Subcutaneous abdominal adipose tissue (tissue), 5 donors: ENCODE measurements at regions not wholly inside any gene's neighbourhood (a gene's known extent, or its start where the extent isn't known, plus 50 kb on each side); places are given as distances from the start of the nearest gene placed in this dataset.

Source experiments
- H3K27ac ChIP-seq: one replicate; pipeline ENCODE4 v1.7.0; 2013; ENCODE audit warnings: low read depth, mild to moderate bottlenecking, inconsistent platforms, low read length, moderate library complexity
- H3K27me3 ChIP-seq, 5 donors: one replicate each; pipeline ENCODE4 v1.7.0; 2013; ENCODE audit warnings: low read length in 5 of 5, inconsistent platforms in 1 of 5; ENCODE audit not compliant: control insufficient read depth in 5 of 5, insufficient read depth in 4 of 5
- H3K36me3 ChIP-seq, 5 donors: one replicate each; pipeline ENCODE4 v1.7.0; 2013; ENCODE audit warnings: low read length in 5 of 5; ENCODE audit not compliant: control insufficient read depth in 5 of 5, insufficient read depth in 5 of 5
- H3K4me1 ChIP-seq, 5 donors: one replicate each; pipeline ENCODE4 v1.7.0; 2013; ENCODE audit warnings: low read length in 5 of 5, mild to moderate bottlenecking in 3 of 5, moderate library complexity in 1 of 5; ENCODE audit not compliant: control insufficient read depth in 5 of 5, insufficient read depth in 5 of 5
- H3K4me3 ChIP-seq, 5 donors: one replicate each; pipeline ENCODE4 v1.7.0; 2013; ENCODE audit warnings: low read length in 5 of 5, low read depth in 1 of 5
- H3K9ac ChIP-seq, 5 donors: one replicate each; pipeline ENCODE4 v1.7.0; 2013; ENCODE audit warnings: low read length in 5 of 5, mild to moderate bottlenecking in 4 of 5, moderate library complexity in 3 of 5
- H3K9me3 ChIP-seq, 5 donors: one replicate each; pipeline ENCODE4 v1.7.0; 2013; ENCODE audit warnings: low read length in 5 of 5; ENCODE audit not compliant: control insufficient read depth in 5 of 5
- donor health status: healthy.
- donor health status: healthy.
- donor health status: healthy.
- donor health status: healthy.
- donor health status: healthy.

DNA sequence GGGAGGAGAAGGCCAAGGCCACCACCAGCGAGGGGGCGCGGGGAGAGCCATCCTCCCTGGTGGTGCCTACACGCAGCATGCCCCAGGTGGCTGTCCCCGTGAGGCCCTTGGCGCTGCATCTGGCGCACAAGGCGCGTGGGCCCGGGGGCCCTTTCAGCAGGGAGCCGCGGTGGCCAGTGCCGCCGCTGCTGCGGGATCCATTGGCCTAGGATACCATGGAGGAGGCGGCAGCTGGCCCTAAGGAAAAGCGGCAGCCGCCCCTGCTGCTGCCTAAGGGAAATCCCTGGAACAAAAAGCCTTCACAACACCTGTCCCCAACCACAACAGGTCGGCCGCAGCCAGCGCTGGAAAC is 1059.6 kb downstream of the TECRL start:
- peaks cover 0 to 18% (median 13%) of the 10 kb centered on the region in 5 donors for H3K9me3 ChIP-seq
- no peak overlapping the region for H3K9ac ChIP-seq
- H3K4me1 ChIP-seq, result no peaks in the 10 kb centered on the region

DNA sequence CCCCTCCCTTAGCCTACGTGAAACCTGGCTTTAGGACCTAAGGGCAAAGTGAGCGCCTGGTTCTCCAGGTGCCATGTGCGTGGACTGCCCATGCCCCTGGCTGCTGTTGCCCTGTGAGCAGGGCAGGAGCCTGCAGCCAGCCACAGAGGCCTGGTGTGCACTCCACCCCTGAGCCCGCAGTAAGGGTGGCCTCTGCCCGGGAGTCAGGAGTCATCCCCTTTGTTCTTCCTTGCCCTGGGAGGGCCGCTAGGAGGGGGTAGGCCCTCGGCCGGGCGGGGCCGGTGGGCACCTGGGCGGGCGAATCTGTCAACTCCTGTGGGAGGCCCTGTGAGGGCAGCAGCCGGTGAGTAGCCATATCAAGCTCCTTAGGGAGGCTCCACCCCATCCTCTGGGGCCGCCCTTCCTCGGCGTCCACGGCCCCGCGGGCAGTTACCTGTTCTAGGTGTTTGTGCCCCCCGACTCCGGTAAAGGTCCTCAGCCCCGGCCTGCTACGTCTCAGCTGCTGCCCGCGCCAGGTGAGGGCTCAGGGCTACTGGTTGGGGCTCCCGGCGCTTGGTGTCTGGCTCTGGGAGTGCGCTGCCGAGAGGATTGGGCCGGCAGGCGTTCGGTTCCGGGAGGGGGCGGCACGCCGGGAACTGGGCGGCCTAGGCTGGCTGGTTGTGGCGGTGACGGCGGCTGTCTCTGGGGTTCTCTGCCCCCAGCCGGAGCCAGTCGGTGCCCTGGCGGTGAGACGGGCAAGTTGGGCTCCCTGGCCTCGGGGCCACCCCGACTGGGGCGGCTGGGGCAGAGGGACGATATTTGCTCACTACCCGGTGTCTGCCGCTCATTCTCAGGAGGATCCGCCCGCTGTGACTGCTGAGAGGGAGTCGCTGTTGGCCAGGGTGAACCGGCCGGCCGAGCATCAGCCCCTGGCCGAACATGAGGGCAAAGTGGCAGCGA is 1060.2 kb downstream of the TECRL start:
- Histone ChIP-seq H3K9me3 (peaks cover 0 to 18% (median 13%) of the 10 kb centered on the region in 5 donors), H3K4me3 (no peak overlapping the region)

More for the DNA sequence above, 1059.6 kb downstream of the TECRL start:
- Histone ChIP-seq H3K27me3 (no peaks in the 10 kb centered on the region), H3K4me3 (no peak overlapping the region), H3K27ac (no peak overlapping the region), H3K36me3 (no peaks in the 10 kb centered on the region)

DNA sequence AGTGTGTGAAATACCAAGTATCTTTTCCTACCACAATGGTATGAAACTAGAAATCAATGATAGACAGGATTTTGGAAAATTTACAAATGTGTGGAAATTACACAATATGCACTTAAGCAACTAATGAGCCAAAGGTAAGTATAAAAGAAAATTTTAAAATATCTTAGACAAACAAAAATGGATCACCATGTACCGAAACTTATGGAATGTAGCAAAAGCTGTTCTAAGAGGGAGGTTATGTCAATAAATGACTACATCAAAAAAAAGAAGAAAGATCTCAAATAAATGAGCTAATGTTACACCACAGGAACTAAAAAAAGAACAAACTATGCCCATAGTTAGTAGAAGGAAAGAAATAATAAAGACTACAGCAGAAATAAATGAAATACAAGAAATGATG is 1084.1 kb downstream of the TECRL start:
- no peak overlapping the region for H3K27ac ChIP-seq
- no peaks in the 10 kb centered on the region for H3K27me3 ChIP-seq
- H3K4me3 ChIP-seq, result no peak overlapping the region

More for the DNA sequence above, 1060.2 kb downstream of the TECRL start:
- Histone ChIP-seq H3K9ac (no peak overlapping the region), H3K27me3 (no peaks in the 10 kb centered on the region), H3K36me3 (no peaks in the 10 kb centered on the region), H3K4me1 (no peaks in the 10 kb centered on the region), H3K27ac (no peak overlapping the region)

DNA sequence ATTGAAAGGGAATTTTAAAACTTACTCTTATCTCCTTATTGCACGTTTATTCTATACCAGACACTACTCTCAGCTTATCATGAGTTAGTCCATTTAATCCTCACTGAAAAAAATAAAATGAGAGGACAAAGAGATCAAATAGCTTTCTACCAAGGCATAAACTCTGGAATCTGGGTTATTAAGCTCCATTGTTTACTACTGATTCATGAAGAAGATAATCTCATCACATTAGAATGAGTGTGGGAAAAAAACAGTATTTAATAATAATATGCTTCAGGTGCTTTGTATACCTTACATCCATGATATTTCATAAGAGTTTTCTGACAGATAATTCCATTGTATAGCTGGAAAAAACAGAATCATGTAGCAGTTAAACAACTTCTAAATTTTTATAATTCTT is 1092.6 kb downstream of the TECRL start:
- Histone ChIP-seq H3K9me3 (no peaks in the 10 kb centered on the region), H3K9ac (no peak overlapping the region), H3K4me3 (no peak overlapping the region), H3K27ac (no peak overlapping the region), H3K27me3 (no peaks in the 10 kb centered on the region), H3K36me3 (no peaks in the 10 kb centered on the region), H3K4me1 (no peaks in the 10 kb centered on the region)

More for the DNA sequence above, 1084.1 kb downstream of the TECRL start:
- H3K36me3 ChIP-seq, result no peaks in the 10 kb centered on the region
- no peaks in the 10 kb centered on the region for H3K4me1 ChIP-seq
- H3K9me3 ChIP-seq, result peaks cover 0 to 13% (median 9%) of the 10 kb centered on the region in 5 donors
- H3K9ac ChIP-seq, result no peak overlapping the region

DNA sequence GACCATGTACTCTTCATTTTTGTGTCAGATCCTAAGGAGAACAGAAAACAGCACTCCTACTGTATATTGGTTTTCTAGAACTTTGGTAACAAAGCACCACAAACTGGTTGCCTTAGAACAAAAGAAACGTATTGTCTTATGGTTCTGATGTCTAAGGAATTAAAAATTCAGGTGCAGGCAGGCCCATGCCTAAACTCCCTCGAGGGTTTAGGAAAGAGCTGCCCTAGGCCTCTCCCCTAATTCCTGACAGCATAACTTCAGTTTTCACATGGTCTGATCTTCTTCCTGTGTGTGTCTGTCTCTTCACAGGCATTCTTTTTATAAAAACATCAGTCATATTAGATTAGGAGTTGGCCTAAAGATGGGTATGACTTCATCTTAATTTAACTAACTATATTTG is 1093.6 kb downstream of the TECRL start:
- no peaks in the 10 kb centered on the region for H3K4me1 ChIP-seq
- H3K4me3 ChIP-seq, result no peak overlapping the region
- no peaks in the 10 kb centered on the region for H3K9me3 ChIP-seq
- H3K36me3 ChIP-seq, result no peaks in the 10 kb centered on the region
- no peaks in the 10 kb centered on the region for H3K27me3 ChIP-seq
- H3K9ac ChIP-seq, result no peak overlapping the region
- no peak overlapping the region for H3K27ac ChIP-seq

DNA sequence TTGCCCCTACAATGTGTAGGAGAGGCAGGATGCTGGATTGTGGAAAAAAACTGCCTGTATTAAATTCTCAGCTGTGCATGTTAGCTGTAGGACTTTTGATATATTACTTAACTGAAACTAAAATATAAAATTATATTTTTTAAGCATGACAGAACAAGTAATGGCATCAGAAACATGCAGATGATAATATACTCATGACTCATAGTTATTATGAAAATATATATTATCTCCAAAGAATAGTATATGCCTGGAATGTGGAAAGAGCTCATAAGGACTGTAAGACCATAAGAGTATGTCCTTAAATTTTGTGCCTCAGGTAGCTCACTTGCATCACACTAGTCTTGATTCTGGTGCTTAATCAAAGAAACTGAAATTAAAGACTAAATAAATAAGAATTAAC is 1100.6 kb downstream of the TECRL start:
- Histone ChIP-seq H3K9me3 (no peaks in the 10 kb centered on the region), H3K4me3 (no peak overlapping the region), H3K9ac (no peak overlapping the region), H3K36me3 (no peaks in the 10 kb centered on the region), H3K27ac (no peak overlapping the region), H3K27me3 (no peaks in the 10 kb centered on the region), H3K4me1 (no peaks in the 10 kb centered on the region)

DNA sequence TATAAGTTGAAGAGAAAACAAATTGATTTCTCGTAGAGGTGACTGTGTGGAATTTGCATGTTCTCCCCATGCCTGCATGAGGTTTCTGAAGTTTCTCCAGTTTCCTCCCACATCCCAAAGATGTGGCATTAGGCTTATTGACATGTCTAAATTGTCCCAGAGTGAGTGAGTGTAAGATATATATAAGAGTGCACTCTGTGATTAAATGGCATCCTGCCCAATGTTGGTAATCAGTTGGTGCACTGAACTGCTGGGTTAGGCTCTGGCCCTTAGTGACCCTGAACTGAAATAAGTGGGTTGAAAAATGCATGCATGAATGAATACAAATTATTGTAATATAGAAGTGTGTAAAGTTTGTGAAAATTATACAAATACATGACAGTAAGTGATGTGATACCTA is 1106.5 kb downstream of the TECRL start:
- Histone ChIP-seq H3K9ac (no peak overlapping the region), H3K9me3 (no peaks in the 10 kb centered on the region), H3K4me1 (no peaks in the 10 kb centered on the region), H3K36me3 (no peaks in the 10 kb centered on the region), H3K27ac (no peak overlapping the region), H3K4me3 (no peak overlapping the region), H3K27me3 (no peaks in the 10 kb centered on the region)

DNA sequence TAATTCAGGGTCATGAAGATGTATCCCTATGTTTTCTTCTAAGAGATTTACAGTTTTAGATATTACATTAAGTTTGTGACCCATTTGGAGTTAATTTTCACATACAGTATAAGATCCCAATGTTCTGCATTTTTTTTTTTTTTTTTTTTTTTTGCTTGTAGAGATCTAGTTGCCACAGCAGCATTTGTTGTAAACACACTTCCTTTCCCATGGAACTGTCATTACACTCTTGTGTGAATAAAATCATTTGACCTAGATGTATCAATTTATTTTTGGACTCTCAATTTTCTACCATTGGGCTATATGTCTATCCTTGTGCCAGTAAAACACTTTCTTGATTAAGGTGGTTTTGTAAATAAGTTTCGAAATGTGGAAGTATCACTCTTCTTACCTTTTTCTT is 1107.2 kb downstream of the TECRL start:
- no peak overlapping the region for H3K27ac ChIP-seq
- no peak overlapping the region for H3K4me3 ChIP-seq
- no peaks in the 10 kb centered on the region for H3K9me3 ChIP-seq
- H3K4me1 ChIP-seq, result no peaks in the 10 kb centered on the region
- H3K9ac ChIP-seq, result no peak overlapping the region
- no peaks in the 10 kb centered on the region for H3K36me3 ChIP-seq
- H3K27me3 ChIP-seq, result no peaks in the 10 kb centered on the region

DNA sequence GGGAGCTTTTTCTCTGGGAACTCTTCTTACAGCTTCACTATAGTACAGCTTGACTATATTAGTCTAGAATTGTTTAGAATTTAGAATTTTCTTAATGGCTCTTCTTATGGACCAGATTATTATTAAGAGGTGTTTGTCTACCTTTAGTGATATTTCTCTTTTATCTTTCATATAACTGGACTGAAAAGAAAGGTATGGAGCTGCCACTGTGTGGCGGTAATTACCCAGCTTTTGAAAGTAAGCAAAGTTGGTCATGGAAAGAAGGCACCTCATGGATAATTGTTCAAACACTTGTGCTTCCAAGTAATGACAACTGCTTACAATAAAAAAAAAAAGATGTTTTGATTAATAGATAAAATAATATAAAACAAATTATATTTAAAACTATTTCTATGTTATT is 1112.5 kb downstream of the TECRL start:
- Histone ChIP-seq H3K36me3 (no peaks in the 10 kb centered on the region), H3K9me3 (no peaks in the 10 kb centered on the region), H3K27ac (no peak overlapping the region), H3K9ac (no peak overlapping the region), H3K4me3 (no peak overlapping the region), H3K27me3 (no peaks in the 10 kb centered on the region), H3K4me1 (no peaks in the 10 kb centered on the region)

DNA sequence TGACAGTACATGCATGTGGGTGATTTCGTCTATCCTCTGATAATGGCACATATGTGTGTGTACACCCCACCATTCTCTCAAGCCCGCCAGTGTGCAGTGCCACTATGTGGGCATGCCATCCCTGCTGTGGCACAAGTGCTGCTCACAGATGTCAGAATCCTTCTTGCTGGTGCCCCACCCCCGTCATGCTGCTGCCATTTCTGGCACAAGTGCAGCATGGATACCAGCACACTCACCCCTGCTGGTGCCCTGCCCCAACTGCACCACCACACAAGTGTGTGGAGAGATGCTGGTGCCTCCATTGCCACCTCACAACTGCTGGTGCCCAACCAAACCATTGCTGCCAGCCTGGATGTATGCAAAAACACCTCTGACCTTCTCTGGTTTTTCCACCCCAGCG is 1133.8 kb downstream of the TECRL start:
- Histone ChIP-seq H3K9me3 (peaks cover 0 to 10% (median 3%) of the 10 kb centered on the region in 5 donors), H3K27me3 (no peaks in the 10 kb centered on the region), H3K4me1 (no peaks in the 10 kb centered on the region), H3K4me3 (no peak overlapping the region), H3K36me3 (no peaks in the 10 kb centered on the region), H3K27ac (no peak overlapping the region), H3K9ac (no peak overlapping the region)
